Osteocyte (in vitro differentiated cells): ENCODE measurements at regions not wholly inside any gene's neighbourhood (a gene's known extent, or its start where the extent isn't known, plus 50 kb on each side); places are given as distances from the start of the nearest gene placed in this dataset.
"Not testable (repeated sequence)": the region's sequence is repeated elsewhere in the genome, so short reads cannot be mapped to it uniquely, and the experiment has no call there.

Source experiments
- DNase-seq: peaks from one replicate; pipeline ENCODE4 v3.0.0; 2021; ENCODE audit warnings: mixed read lengths; ENCODE audit not compliant: unreplicated experiment; ENCODE audit errors: extremely low spot score
- H3K27ac Mint-ChIP-seq: one replicate; pipeline ENCODE4 v1.8.0; 2021; ENCODE audit warnings: mild to moderate bottlenecking, mixed read lengths; ENCODE audit not compliant: unreplicated experiment
- H3K27me3 Mint-ChIP-seq: one replicate; pipeline ENCODE4 v1.8.0; 2021; ENCODE audit warnings: mixed read lengths; ENCODE audit not compliant: unreplicated experiment
- H3K36me3 Mint-ChIP-seq: one replicate; pipeline ENCODE4 v1.8.0; 2021; ENCODE audit warnings: mixed read lengths; ENCODE audit not compliant: unreplicated experiment
- H3K4me1 Mint-ChIP-seq: one replicate; pipeline ENCODE4 v1.8.0; 2021; ENCODE audit warnings: mixed read lengths; ENCODE audit not compliant: unreplicated experiment
- H3K4me3 Mint-ChIP-seq: one replicate; pipeline ENCODE4 v1.8.0; 2021; ENCODE audit warnings: mild to moderate bottlenecking, moderate library complexity, mixed read lengths; ENCODE audit not compliant: unreplicated experiment
- H3K9me3 Mint-ChIP-seq: one replicate; pipeline ENCODE4 v1.8.0; 2021; ENCODE audit warnings: mixed read lengths; ENCODE audit not compliant: unreplicated experiment
- TF ChIP-seq, protein P1 (sequence below): fragments of 200-600 bp; sonication (generic); IDR thresholded peaks from 2 replicates; pipeline ENCODE4 v1.5.0; 2021; ENCODE audit warnings: antibody characterized with exemption, mild to moderate bottlenecking, moderate library complexity

DNA sequence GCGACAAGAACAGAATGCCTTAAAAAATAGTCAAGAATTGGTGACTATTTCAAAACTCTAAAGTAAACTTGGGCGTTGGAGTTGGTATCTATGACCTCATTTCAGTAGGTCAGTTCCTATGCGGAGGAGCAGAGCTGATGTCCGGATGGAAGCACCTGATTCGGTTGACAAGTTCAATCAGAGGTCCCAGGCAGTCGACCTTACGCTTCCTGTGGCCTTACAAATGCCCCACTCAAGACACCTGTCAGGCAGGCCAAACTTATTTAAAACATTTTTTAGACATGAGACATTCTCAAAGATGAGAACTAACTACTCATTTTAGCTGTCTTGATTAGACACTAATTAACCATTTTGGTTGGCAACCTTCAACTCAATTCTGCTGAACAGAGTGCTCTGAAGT is 137.7 kb upstream of the ADAMTS3 start:
- Mint-ChIP-seq H3K4me1 (peaks cover 4% of the 10 kb centered on the region), H3K4me3 (no peak overlapping the region), H3K9me3 (no peaks in the 10 kb centered on the region), H3K27ac (no peak overlapping the region), H3K36me3 (no peaks in the 10 kb centered on the region), H3K27me3 (peaks cover 44% of the 10 kb centered on the region)
- DNase-seq: no peak
- TF ChIP-seq, protein P1, sequence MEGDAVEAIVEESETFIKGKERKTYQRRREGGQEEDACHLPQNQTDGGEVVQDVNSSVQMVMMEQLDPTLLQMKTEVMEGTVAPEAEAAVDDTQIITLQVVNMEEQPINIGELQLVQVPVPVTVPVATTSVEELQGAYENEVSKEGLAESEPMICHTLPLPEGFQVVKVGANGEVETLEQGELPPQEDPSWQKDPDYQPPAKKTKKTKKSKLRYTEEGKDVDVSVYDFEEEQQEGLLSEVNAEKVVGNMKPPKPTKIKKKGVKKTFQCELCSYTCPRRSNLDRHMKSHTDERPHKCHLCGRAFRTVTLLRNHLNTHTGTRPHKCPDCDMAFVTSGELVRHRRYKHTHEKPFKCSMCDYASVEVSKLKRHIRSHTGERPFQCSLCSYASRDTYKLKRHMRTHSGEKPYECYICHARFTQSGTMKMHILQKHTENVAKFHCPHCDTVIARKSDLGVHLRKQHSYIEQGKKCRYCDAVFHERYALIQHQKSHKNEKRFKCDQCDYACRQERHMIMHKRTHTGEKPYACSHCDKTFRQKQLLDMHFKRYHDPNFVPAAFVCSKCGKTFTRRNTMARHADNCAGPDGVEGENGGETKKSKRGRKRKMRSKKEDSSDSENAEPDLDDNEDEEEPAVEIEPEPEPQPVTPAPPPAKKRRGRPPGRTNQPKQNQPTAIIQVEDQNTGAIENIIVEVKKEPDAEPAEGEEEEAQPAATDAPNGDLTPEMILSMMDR: no peak

DNA sequence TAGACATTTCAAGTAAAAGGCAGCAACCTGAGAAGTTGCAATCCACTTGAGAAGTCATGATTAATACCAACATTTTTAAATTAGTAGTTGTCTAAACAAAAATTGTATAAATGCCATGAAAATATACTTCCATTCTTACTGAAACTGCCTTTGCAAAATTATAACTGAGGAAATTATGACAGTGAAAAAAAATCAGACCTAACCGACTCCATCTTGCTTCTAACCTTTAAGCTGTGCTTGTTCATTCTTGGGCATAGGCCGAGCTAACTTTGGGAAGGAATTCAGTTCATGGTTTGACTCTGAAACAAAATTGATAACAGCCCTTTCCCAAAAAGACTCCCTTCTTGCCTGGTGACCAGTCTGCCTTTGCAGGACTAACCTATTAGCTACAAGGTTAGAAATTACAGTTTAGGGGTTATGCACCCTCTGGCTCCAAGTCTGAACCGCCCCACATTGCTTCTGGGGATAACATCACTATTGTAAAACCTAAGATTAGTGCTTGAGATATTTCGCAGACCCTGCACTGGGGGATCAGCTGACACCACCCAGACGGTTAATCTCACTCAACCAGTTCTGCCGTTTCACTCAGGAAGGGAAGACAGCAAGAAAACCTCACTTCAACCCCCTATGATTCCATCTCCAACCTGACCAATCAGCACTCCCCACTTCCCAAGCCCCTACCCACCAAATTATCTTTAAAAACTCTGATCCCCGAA is 136.1 kb upstream of the ADAMTS3 start:
- not testable (repeated sequence) for H3K4me3 Mint-ChIP-seq, H3K4me1 Mint-ChIP-seq, DNase-seq, H3K36me3 Mint-ChIP-seq, H3K9me3 Mint-ChIP-seq, H3K27ac Mint-ChIP-seq
- H3K27me3 Mint-ChIP-seq: peaks cover 40% of the 10 kb centered on the region

DNA sequence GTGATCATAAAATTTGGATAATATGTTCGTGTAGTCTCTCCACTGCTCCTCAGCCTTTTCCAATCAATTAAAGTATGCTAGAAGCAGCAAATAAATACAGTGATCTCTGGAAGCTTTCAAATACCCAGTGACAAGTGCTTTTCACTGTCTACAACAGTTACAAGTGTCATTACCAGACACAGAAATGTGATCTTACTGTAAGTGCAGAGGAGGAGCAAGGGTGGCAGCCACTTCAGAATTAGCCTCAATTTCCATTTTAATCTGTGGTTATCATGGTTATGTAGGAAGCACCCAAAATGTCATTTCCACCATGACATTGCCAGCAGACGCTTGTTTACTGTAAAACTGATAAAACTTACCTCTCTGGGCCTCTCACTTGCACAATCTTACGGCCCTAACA is 133.9 kb upstream of the ADAMTS3 start:
- TF ChIP-seq, protein P1: no peak
- Mint-ChIP-seq H3K27me3 (peaks cover 29% of the 10 kb centered on the region), H3K36me3 (no peaks in the 10 kb centered on the region), H3K9me3 (no peaks in the 10 kb centered on the region), H3K4me3 (no peak overlapping the region), H3K27ac (no peak overlapping the region), H3K4me1 (peaks cover 4% of the 10 kb centered on the region)
- DNase-seq: no peak

DNA sequence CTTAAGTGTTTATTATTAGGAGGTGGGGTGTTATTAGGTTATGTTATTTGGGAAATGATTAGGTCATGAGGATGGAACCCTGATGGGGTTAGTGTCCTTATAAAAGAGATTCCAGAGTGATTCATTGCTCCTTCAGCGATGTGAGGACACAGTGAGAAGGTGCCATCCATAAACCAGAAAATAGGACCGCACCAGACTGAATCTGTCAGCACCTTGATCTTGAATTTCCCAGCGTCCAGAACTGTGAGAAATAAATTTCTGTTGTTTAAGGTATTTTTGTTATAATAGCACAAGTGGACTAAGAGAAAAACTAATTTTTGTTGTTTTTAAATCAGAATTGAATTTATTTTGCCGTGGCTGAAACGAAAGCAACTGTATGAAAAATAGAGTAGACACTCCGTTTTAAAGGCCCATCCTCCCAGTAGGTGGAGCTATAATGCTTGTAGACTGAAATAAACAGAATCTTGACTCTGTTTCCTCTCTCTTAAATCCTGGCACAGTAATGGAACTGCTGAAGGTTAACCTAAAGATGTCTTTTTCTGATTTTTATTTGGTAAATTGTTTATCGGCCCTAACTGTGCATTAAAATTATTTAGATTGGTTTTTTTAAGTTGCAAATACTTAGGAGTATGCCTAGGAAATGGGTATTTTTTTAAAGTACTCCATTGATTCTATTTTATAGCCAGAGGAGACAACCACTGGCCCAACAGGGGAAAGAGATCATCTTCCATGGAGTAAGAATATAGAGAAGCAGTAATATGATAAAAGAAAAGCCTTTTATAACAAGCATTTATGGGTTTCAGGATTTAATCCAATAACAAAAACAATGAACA is 133.2 kb upstream of the ADAMTS3 start:
- H3K27me3 Mint-ChIP-seq: peaks cover 31% of the 10 kb centered on the region
- H3K27ac Mint-ChIP-seq: no peak overlapping the region
- no peak for DNase-seq
- H3K4me3 Mint-ChIP-seq: peak overlapping the region; percentile 81
- no peaks in the 10 kb centered on the region for H3K9me3 Mint-ChIP-seq
- no peaks in the 10 kb centered on the region for H3K36me3 Mint-ChIP-seq
- TF ChIP-seq, protein P1: peak; percentile 88
- peaks cover 4% of the 10 kb centered on the region for H3K4me1 Mint-ChIP-seq

DNA sequence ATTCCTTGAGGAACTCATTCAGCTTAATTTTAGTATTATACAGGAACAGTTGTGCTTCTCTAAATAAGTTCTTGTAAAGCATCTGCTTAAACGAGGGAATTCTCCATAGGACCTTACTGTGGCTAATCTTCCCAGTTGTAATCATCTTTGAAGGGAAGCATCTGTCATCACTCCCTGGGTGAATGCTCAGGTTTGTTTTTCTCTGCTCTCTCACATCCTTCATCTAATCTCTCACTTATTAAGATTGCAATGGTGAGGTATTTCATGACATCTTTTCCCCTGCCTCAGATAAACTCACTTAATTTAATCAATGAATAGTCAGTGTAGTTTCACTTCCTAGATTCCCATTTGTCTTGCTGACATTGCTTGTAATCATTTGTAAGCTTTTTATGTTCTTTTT is 121.8 kb upstream of the ADAMTS3 start:
- no peak for DNase-seq
- H3K27me3 Mint-ChIP-seq: no peaks in the 10 kb centered on the region
- H3K27ac Mint-ChIP-seq: no peak overlapping the region
- peaks cover 4% of the 10 kb centered on the region for H3K9me3 Mint-ChIP-seq
- no peaks in the 10 kb centered on the region for H3K4me1 Mint-ChIP-seq
- H3K36me3 Mint-ChIP-seq: no peaks in the 10 kb centered on the region
- TF ChIP-seq, protein P1: no peak
- H3K4me3 Mint-ChIP-seq: no peak overlapping the region
